Stomach (tissue), 4 donors: ENCODE measurements at regions not wholly inside any gene's neighbourhood (a gene's known extent, or its start where the extent isn't known, plus 50 kb on each side); places are given as distances from the start of the nearest gene placed in this dataset.

Experiments used
- EP300 ChIP-seq: sonication (generic); formaldehyde crosslinking; IDR thresholded peaks from one replicate; pipeline ENCODE4 v1.6.1; 2017; ENCODE audit warnings: antibody characterized with exemption
- POLR2A ChIP-seq, 4 donors: fragments of 450-650 bp; IDR thresholded peaks; one replicate each; pipeline ENCODE4 v1.6.1; 2016; ENCODE audit warnings: antibody characterized with exemption in 4 of 4, control low read depth in 2 of 4, mild to moderate bottlenecking in 1 of 4, moderate library complexity in 1 of 4

DNA sequence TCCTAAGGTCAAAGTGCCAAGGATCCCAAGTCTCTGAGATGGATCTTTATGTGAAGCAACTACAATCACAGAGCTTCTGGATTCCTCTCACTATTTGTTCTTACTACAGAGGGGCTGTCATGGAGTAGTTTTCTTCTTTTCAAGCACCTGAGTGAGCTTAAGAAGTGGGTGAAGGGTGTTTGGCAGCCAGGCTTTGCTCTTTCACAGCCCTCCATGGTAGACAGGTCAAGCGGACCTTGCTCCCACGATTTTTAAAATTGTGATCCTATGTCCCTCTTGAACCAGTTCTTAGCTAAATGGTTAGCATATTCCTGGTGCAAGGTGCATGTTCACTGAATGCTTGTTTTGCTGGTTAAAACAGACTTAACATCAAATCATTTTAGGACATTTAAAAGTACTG is 332.2 kb downstream of the GADD45G start:
- no peak for TF ChIP-seq POLR2A (IDR thresholded peaks at IDR 0.05)
- TF ChIP-seq EP300: no peak
